Neural cell (in vitro differentiated cells): ENCODE measurements at regions not wholly inside any gene's neighbourhood (a gene's known extent, or its start where the extent isn't known, plus 50 kb on each side); places are given as distances from the start of the nearest gene placed in this dataset.

ENCODE experiments used
- H2AFZ ChIP-seq: fragments of 200-600, 300-800 bp; sonication (generic), shearing (Covaris generic); 2 replicates; pipeline ENCODE4 v1.6.0; 2014; ENCODE audit warnings: low read depth, mild to moderate bottlenecking, antibody characterized with exemption, low read length, moderate library complexity
- H3F3A ChIP-seq: fragments of 200-600 bp; shearing (Covaris generic); 2 replicates; pipeline ENCODE4 v1.6.1; 2016; ENCODE audit warnings: mild to moderate bottlenecking, moderate library complexity, mixed read lengths, antibody characterized with exemption, low read length; ENCODE audit not compliant: insufficient read depth, poor library complexity, severe bottlenecking
- H3K27ac ChIP-seq: fragments of 200-600, 300-800 bp; sonication (generic), shearing (Covaris generic); 2 replicates; pipeline ENCODE4 v1.5.1; 2014; ENCODE audit warnings: mild to moderate bottlenecking, low read length, moderate library complexity
- H3K27me3 ChIP-seq: fragments of 300-800, 200-600 bp; sonication (generic), shearing (Covaris generic); 2 replicates; pipeline ENCODE4 v1.6.0; 2014; ENCODE audit warnings: mild to moderate bottlenecking, low read depth, low read length, moderate library complexity; ENCODE audit not compliant: insufficient read depth
- H3K36me3 ChIP-seq: fragments of 300-800, 200-600 bp; sonication (generic), shearing (Covaris generic); 2 replicates; pipeline ENCODE4 v1.5.1; 2014; ENCODE audit warnings: mild to moderate bottlenecking, antibody characterized with exemption, low read length, moderate library complexity; ENCODE audit not compliant: insufficient read depth
- H3K4me2 ChIP-seq: fragments of 300-800, 200-600 bp; sonication (generic), shearing (Covaris generic); 2 replicates; pipeline ENCODE4 v1.6.0; 2014; ENCODE audit warnings: mild to moderate bottlenecking, low read length
- H3K4me3 ChIP-seq: fragments of 300-800, 200-600 bp; sonication (generic), shearing (Covaris generic); 2 replicates; pipeline ENCODE4 v1.5.1; 2014; ENCODE audit warnings: mild to moderate bottlenecking, low read length, moderate library complexity
- H3K79me2 ChIP-seq: fragments of 200-600 bp; shearing (Covaris generic); replicated peaks from 2 replicates; pipeline ENCODE4 v1.6.0; 2014; ENCODE audit warnings: mild to moderate bottlenecking, low read length, moderate library complexity; ENCODE audit not compliant: insufficient read depth
- H3K9ac ChIP-seq: fragments of 300-800, 200-600 bp; sonication (generic), shearing (Covaris generic); 2 replicates; pipeline ENCODE4 v1.6.1; 2016; ENCODE audit warnings: mild to moderate bottlenecking, low read length, mixed read lengths
- H3K9me2 ChIP-seq: fragments of 200-600 bp; shearing (Covaris generic); 2 replicates; pipeline ENCODE4 v1.6.1; 2016; ENCODE audit warnings: mild to moderate bottlenecking, low read length, mixed read lengths; ENCODE audit not compliant: insufficient read depth
- H3K9me3 ChIP-seq: fragments of 200-600, 300-800 bp; sonication (generic), shearing (Covaris generic); 2 replicates; pipeline ENCODE4 v1.6.1; 2016; ENCODE audit warnings: mild to moderate bottlenecking, mixed run types, low read length, moderate library complexity, mixed read lengths
- H4K20me1 ChIP-seq: fragments of 200-600 bp; shearing (Covaris generic); 2 replicates; pipeline ENCODE4 v1.6.1; 2016; ENCODE audit warnings: mild to moderate bottlenecking, mixed run types; ENCODE audit not compliant: insufficient read depth
- CTCF ChIP-seq: fragments of 450-650 bp; IDR thresholded peaks from 2 replicates; pipeline ENCODE4 v1.5.1; 2014; ENCODE audit warnings: antibody characterized with exemption, mild to moderate bottlenecking, moderate library complexity; ENCODE audit not compliant: poor library complexity, severe bottlenecking
- EP300 ChIP-seq: fragments of 450-650 bp; conservative IDR thresholded peaks from 2 replicates; pipeline ENCODE4 v1.6.1; 2014; ENCODE audit warnings: antibody characterized with exemption, mild to moderate bottlenecking, moderate library complexity; ENCODE audit not compliant: poor library complexity, severe bottlenecking
- EZH2 ChIP-seq: fragments of 200-600, 300-800 bp; shearing (Covaris generic), sonication (generic); IDR thresholded peaks from 2 replicates; pipeline ENCODE4 v1.6.1; 2014; ENCODE audit warnings: antibody characterized with exemption, low read length, borderline replicate concordance, mild to moderate bottlenecking; ENCODE audit not compliant: insufficient read depth, poor library complexity, severe bottlenecking
- MXI1 ChIP-seq: fragments of 450-650 bp; conservative IDR thresholded peaks from 2 replicates; pipeline ENCODE4 v1.6.1; 2014; ENCODE audit warnings: antibody characterized with exemption, mild to moderate bottlenecking; ENCODE audit not compliant: poor library complexity, severe bottlenecking
- POLR2AphosphoS5 ChIP-seq: IDR thresholded peaks from 2 replicates; pipeline ENCODE4 v1.6.1; 2012
- RAD21 ChIP-seq: fragments of 450-650 bp; conservative IDR thresholded peaks from 2 replicates; pipeline ENCODE4 v1.6.1; 2014; ENCODE audit warnings: antibody characterized with exemption, mild to moderate bottlenecking, moderate library complexity
- SMC3 ChIP-seq: fragments of 450-650 bp; conservative IDR thresholded peaks from 2 replicates; pipeline ENCODE4 v1.6.1; 2014; ENCODE audit warnings: antibody characterized with exemption, mild to moderate bottlenecking, moderate library complexity; ENCODE audit not compliant: poor library complexity
- TAF1 ChIP-seq: IDR thresholded peaks from 2 replicates; pipeline ENCODE4 v1.6.1; 2012; ENCODE audit warnings: low read depth
- TF ChIP-seq, protein P1 (sequence below): IDR thresholded peaks from 2 replicates; pipeline ENCODE4 v1.6.1; 2012; ENCODE audit warnings: borderline replicate concordance

- H3K27me3 ChIP-seq: no peaks in the 10 kb centered on the region
- no peak overlapping the region for H3K4me3 ChIP-seq
- no peak for TF ChIP-seq EP300
- TF ChIP-seq TAF1: no peak
- TF ChIP-seq, protein P1, sequence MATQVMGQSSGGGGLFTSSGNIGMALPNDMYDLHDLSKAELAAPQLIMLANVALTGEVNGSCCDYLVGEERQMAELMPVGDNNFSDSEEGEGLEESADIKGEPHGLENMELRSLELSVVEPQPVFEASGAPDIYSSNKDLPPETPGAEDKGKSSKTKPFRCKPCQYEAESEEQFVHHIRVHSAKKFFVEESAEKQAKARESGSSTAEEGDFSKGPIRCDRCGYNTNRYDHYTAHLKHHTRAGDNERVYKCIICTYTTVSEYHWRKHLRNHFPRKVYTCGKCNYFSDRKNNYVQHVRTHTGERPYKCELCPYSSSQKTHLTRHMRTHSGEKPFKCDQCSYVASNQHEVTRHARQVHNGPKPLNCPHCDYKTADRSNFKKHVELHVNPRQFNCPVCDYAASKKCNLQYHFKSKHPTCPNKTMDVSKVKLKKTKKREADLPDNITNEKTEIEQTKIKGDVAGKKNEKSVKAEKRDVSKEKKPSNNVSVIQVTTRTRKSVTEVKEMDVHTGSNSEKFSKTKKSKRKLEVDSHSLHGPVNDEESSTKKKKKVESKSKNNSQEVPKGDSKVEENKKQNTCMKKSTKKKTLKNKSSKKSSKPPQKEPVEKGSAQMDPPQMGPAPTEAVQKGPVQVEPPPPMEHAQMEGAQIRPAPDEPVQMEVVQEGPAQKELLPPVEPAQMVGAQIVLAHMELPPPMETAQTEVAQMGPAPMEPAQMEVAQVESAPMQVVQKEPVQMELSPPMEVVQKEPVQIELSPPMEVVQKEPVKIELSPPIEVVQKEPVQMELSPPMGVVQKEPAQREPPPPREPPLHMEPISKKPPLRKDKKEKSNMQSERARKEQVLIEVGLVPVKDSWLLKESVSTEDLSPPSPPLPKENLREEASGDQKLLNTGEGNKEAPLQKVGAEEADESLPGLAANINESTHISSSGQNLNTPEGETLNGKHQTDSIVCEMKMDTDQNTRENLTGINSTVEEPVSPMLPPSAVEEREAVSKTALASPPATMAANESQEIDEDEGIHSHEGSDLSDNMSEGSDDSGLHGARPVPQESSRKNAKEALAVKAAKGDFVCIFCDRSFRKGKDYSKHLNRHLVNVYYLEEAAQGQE: no peak
- TF ChIP-seq POLR2AphosphoS5: no peak
- no peak for TF ChIP-seq EZH2
- TF ChIP-seq SMC3: no peak
- no peak for TF ChIP-seq RAD21
- TF ChIP-seq MXI1: no peak
- no peak for TF ChIP-seq CTCF
- no peaks in the 10 kb centered on the region for H4K20me1 ChIP-seq
- no peaks in the 10 kb centered on the region for H3K36me3 ChIP-seq
- no peak overlapping the region for H3K9ac ChIP-seq
- no peak overlapping the region for H3K27ac ChIP-seq
- H3F3A ChIP-seq: no peaks in the 10 kb centered on the region
- no peaks in the 10 kb centered on the region for H3K9me3 ChIP-seq
- H3K79me2 ChIP-seq: no peaks in the 10 kb centered on the region
- H3K4me2 ChIP-seq: peak overlapping the region; percentile 0
- H3K9me2 ChIP-seq: no peaks in the 10 kb centered on the region
- H2AFZ ChIP-seq: no peak overlapping the region
Measured at GRCh38 chr3:187810021-187810446, 64.8 kb upstream of the BCL6 start.

DNA sequence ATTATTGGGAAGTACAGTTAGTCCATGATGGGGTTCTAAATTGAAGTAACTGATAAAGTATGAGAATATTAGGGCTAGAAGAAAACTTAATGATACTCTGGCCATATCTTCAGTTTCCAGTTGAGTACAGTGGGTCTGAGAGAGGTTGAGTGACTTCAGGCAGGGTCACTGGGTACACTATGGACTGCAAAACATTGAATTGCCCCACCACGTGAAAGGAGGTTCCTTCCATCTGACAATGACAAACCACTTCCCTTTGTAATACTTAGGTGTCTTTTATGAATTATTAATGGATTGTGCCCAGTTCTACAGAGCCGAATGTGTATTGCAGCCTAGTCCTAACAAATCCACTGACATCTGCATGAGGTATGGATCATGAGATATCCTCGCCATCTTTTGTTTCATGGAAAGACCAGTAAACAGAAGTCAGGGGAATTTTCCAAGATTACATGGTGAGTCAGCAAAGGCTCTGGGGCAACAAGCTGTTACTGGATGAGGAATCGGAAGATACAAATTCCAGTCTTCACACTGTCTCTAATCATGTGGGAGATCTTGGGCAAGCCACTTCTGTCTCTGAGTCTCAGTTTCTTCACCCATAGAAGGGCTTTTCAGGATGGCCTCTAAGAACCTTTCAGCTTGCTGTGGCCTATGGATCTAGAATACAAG lies 66.5 kb upstream of the BCL6 start:
- no peak overlapping the region for H3K4me2 ChIP-seq
- TF ChIP-seq TAF1: no peak
- TF ChIP-seq, protein P1: no peak
- no peak for TF ChIP-seq POLR2AphosphoS5
- TF ChIP-seq EZH2: no peak
- no peak for TF ChIP-seq CTCF
- no peak for TF ChIP-seq RAD21
- TF ChIP-seq SMC3: no peak
- TF ChIP-seq EP300: no peak
- no peak for TF ChIP-seq MXI1
- no peak overlapping the region for H3K4me3 ChIP-seq
- no peaks in the 10 kb centered on the region for H3K79me2 ChIP-seq
- no peaks in the 10 kb centered on the region for H3F3A ChIP-seq
- H3K27ac ChIP-seq: no peak overlapping the region
- H3K9ac ChIP-seq: no peak overlapping the region
- H4K20me1 ChIP-seq: no peaks in the 10 kb centered on the region
- no peak overlapping the region for H2AFZ ChIP-seq
- no peaks in the 10 kb centered on the region for H3K27me3 ChIP-seq
- no peaks in the 10 kb centered on the region for H3K9me2 ChIP-seq
- H3K36me3 ChIP-seq: no peaks in the 10 kb centered on the region
- H3K9me3 ChIP-seq: no peaks in the 10 kb centered on the region
